Left ventricle myocardium inferior (tissue), 1 donor: ENCODE measurements at regions not wholly inside any gene's neighbourhood (a gene's known extent, or its start where the extent isn't known, plus 50 kb on each side); places are given as distances from the start of the nearest gene placed in this dataset.

Experiments used
- DNase-seq: peaks from one replicate; pipeline ENCODE4 v3.0.0-alpha.2; 2020
- H3K27ac ChIP-seq: fragments of 200-600 bp; replicated peaks from 2 replicates; pipeline ENCODE4 v1.8.0; 2021
- H3K27me3 ChIP-seq: fragments of 200-600 bp; 2 replicates; pipeline ENCODE4 v1.8.0; 2021; ENCODE audit warnings: low read depth
- H3K36me3 ChIP-seq: fragments of 200-600 bp; 2 replicates; pipeline ENCODE4 v1.8.0; 2021
- H3K4me1 ChIP-seq: fragments of 200-600 bp; 2 replicates; pipeline ENCODE4 v1.8.0; 2021
- H3K4me3 ChIP-seq: fragments of 200-600 bp; 2 replicates; pipeline ENCODE4 v1.8.0; 2021; ENCODE audit warnings: mild to moderate bottlenecking, moderate library complexity
- H3K9me3 ChIP-seq: fragments of 200-600 bp; replicated peaks from 2 replicates; pipeline ENCODE4 v1.8.0; 2021
- CTCF ChIP-seq: fragments of 200-600 bp; IDR thresholded peaks from 2 replicates; pipeline ENCODE4 v1.8.0; 2021; ENCODE audit warnings: antibody characterized with exemption, mild to moderate bottlenecking, borderline replicate concordance
- intact Hi-C: fragments of 100-400 bp; cut with micrococcal nuclease; formaldehyde crosslinking; loops from one replicate; pipeline ENCODE4 v1.11.0; 2022
- donor health status: DM: no; HTN: yes; CAD: no; lungs with severe emphysema.

GRCh38 chr20:40254023-40254772 is 434.8 kb downstream of the MAFB start:
- no peak for DNase-seq
- H3K36me3 ChIP-seq = no peaks in the 10 kb centered on the region
- H3K27ac ChIP-seq = no peak overlapping the region
- H3K27me3 ChIP-seq = no peaks in the 10 kb centered on the region
- intact Hi-C loops = no loop called here
- peaks cover 4% of the 10 kb centered on the region for H3K4me1 ChIP-seq
- no peak overlapping the region for H3K4me3 ChIP-seq
- peaks cover 10% of the 10 kb centered on the region for H3K9me3 ChIP-seq
- TF ChIP-seq CTCF = no peak

- intact Hi-C loops = no loop called here
- peak; percentile 42 for TF ChIP-seq CTCF
- Histone ChIP-seq H3K36me3 (no peaks in the 10 kb centered on the region), H3K4me1 (no peaks in the 10 kb centered on the region), H3K9me3 (peaks cover 10% of the 10 kb centered on the region), H3K27me3 (no peaks in the 10 kb centered on the region), H3K27ac (no peak overlapping the region), H3K4me3 (no peak overlapping the region)
- no peak for DNase-seq
Measured at GRCh38 chr20:40251284-40251932, 437.6 kb downstream of the MAFB start.

GRCh38 chr20:40249805-40250204 is 439.2 kb downstream of the MAFB start:
- no peak for TF ChIP-seq CTCF
- H3K27ac ChIP-seq = no peak overlapping the region
- intact Hi-C loops = no loop called here
- H3K27me3 ChIP-seq = no peaks in the 10 kb centered on the region
- H3K36me3 ChIP-seq = no peaks in the 10 kb centered on the region
- no peak overlapping the region for H3K4me3 ChIP-seq
- H3K4me1 ChIP-seq = no peaks in the 10 kb centered on the region
- no peak for DNase-seq
- H3K9me3 ChIP-seq = peaks cover 10% of the 10 kb centered on the region

GRCh38 chr20:40245829-40246228 is 443.2 kb downstream of the MAFB start:
- no peak overlapping the region for H3K27ac ChIP-seq
- no peak overlapping the region for H3K4me3 ChIP-seq
- intact Hi-C loops = no loop called here
- H3K36me3 ChIP-seq = no peaks in the 10 kb centered on the region
- no peak for TF ChIP-seq CTCF
- peaks cover 3% of the 10 kb centered on the region for H3K9me3 ChIP-seq
- peaks cover 11% of the 10 kb centered on the region for H3K27me3 ChIP-seq
- no peaks in the 10 kb centered on the region for H3K4me1 ChIP-seq
- no peak for DNase-seq

GRCh38 chr20:40244286-40244685 is 444.8 kb downstream of the MAFB start:
- TF ChIP-seq CTCF = no peak
- H3K9me3 ChIP-seq = no peaks in the 10 kb centered on the region
- intact Hi-C loops = no loop called here
- no peak for DNase-seq
- no peak overlapping the region for H3K4me3 ChIP-seq
- H3K27me3 ChIP-seq = peaks cover 18% of the 10 kb centered on the region
- H3K27ac ChIP-seq = no peak overlapping the region
- no peaks in the 10 kb centered on the region for H3K4me1 ChIP-seq
- H3K36me3 ChIP-seq = no peaks in the 10 kb centered on the region
